Type B pancreatic cell (in vitro differentiated cells): ENCODE measurements at regions not wholly inside any gene's neighbourhood (a gene's known extent, or its start where the extent isn't known, plus 50 kb on each side); places are given as distances from the start of the nearest gene placed in this dataset.

ENCODE experiments used
- DNase-seq: peaks from one replicate; pipeline ENCODE4 v3.0.0; 2021; ENCODE audit warnings: mixed read lengths; ENCODE audit not compliant: unreplicated experiment; ENCODE audit errors: extremely low spot score
- H3K27ac Mint-ChIP-seq: 2 replicates; pipeline ENCODE4 v1.8.0; 2021; ENCODE audit warnings: mild to moderate bottlenecking, mixed read lengths
- H3K27me3 Mint-ChIP-seq: 2 replicates; pipeline ENCODE4 v1.8.0; 2021; ENCODE audit warnings: mixed read lengths
- H3K36me3 Mint-ChIP-seq: 2 replicates; pipeline ENCODE4 v1.8.0; 2021; ENCODE audit warnings: mixed read lengths
- H3K4me1 Mint-ChIP-seq: one replicate; pipeline ENCODE4 v1.8.0; 2021; ENCODE audit warnings: mixed read lengths; ENCODE audit not compliant: unreplicated experiment
- H3K4me3 Mint-ChIP-seq: 2 replicates; pipeline ENCODE4 v1.8.0; 2021; ENCODE audit warnings: mild to moderate bottlenecking, mixed read lengths
- H3K9me3 Mint-ChIP-seq: 2 replicates; pipeline ENCODE4 v1.8.0; 2021; ENCODE audit warnings: mixed read lengths
- CTCF ChIP-seq: fragments of 200-600 bp; sonication (generic); conservative IDR thresholded peaks from 2 replicates; pipeline ENCODE4 v1.5.0; 2021; ENCODE audit warnings: antibody characterized with exemption, mild to moderate bottlenecking

- peaks cover 30% of the 10 kb centered on the region for H3K4me1 Mint-ChIP-seq
- no peaks in the 10 kb centered on the region for H3K36me3 Mint-ChIP-seq
- H3K4me3 Mint-ChIP-seq, result no peak overlapping the region
These were observed 152.4 kb upstream of the FRMD4B start for GRCh38 chr3:69538281-69538680.

GRCh38 chr3:69536306-69537020 is 150.6 kb upstream of the FRMD4B start:
- Mint-ChIP-seq H3K9me3 (no peaks in the 10 kb centered on the region), H3K4me3 (no peak overlapping the region), H3K4me1 (peaks cover 39% of the 10 kb centered on the region), H3K36me3 (no peaks in the 10 kb centered on the region), H3K27ac (no peak overlapping the region), H3K27me3 (peaks cover 30% of the 10 kb centered on the region)
- DNase-seq, result no peak
- TF ChIP-seq CTCF, result no peak

More at GRCh38 chr3:69538281-69538680, 152.4 kb upstream of the FRMD4B start:
- H3K27ac Mint-ChIP-seq, result no peak overlapping the region
- no peak for DNase-seq
- H3K27me3 Mint-ChIP-seq, result peaks cover 40% of the 10 kb centered on the region
- H3K9me3 Mint-ChIP-seq, result no peaks in the 10 kb centered on the region
- TF ChIP-seq CTCF, result no peak

DNA sequence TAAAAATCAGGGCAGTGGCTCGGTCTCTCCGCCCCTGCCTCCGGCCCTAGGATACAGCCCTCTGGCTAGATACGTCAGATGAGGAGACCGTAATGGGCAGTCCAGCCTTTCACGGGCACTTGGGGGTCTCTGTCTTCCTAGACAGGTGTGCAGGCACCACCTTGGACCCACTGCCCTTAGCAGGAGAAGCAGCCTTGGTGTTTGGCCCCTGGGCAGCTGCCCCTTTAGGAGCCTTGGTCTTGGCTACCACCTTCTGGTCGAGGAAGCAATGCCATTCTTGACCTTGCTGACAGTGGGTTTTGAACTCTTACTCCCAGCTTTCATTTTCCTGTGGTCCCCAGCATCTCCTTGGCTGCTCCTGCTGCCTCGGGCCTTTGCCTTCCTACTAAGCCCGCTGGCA is 149.7 kb upstream of the FRMD4B start:
- no peak overlapping the region for H3K27ac Mint-ChIP-seq
- H3K4me1 Mint-ChIP-seq, result peaks cover 30% of the 10 kb centered on the region
- H3K4me3 Mint-ChIP-seq, result no peak overlapping the region
- H3K36me3 Mint-ChIP-seq, result no peaks in the 10 kb centered on the region
- peaks cover 21% of the 10 kb centered on the region for H3K27me3 Mint-ChIP-seq
- no peak for TF ChIP-seq CTCF
- H3K9me3 Mint-ChIP-seq, result no peaks in the 10 kb centered on the region
- no peak for DNase-seq

DNA sequence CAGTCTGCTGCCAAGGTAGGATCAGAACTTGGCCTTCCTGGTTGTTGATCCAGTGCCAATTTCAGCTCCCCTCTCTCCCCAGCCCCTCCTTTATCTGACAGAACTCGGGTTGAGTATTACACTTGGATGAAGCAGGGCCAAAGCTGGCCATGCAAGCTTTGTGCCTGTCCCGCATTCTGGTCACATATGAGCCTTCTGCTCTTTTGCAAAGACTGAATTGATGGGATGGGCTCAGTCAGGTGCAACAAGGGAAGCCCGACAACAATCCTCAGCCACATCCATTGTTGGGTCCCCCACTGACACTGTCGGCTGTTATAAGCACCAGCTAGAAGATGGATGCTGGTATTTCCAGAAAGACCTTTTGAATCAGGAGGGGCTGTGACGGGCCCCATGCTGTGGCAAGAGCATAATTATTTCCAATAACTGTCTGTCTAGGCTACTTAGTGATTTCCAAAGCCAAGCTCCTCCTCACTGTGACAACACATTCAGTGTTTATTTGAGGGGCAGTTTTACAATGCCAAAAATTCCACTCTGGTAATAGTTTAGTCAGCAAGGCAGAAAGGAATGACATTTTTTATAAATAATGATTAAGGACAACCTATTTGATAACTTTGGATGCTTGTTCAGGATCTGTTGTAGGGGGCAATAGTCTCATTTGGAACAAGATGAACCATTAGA is 146.8 kb upstream of the FRMD4B start:
- no peak overlapping the region for H3K27ac Mint-ChIP-seq
- TF ChIP-seq CTCF, result no peak
- peaks cover 3% of the 10 kb centered on the region for H3K36me3 Mint-ChIP-seq
- peaks cover 13% of the 10 kb centered on the region for H3K27me3 Mint-ChIP-seq
- DNase-seq, result no peak
- H3K4me3 Mint-ChIP-seq, result no peak overlapping the region
- H3K4me1 Mint-ChIP-seq, result peaks cover 22% of the 10 kb centered on the region
- H3K9me3 Mint-ChIP-seq, result no peaks in the 10 kb centered on the region

GRCh38 chr3:69531576-69532546 is 146.0 kb upstream of the FRMD4B start:
- H3K36me3 Mint-ChIP-seq, result peaks cover 3% of the 10 kb centered on the region
- DNase-seq, result no peak
- H3K4me3 Mint-ChIP-seq, result no peak overlapping the region
- H3K9me3 Mint-ChIP-seq, result no peaks in the 10 kb centered on the region
- peaks cover 10% of the 10 kb centered on the region for H3K27me3 Mint-ChIP-seq
- TF ChIP-seq CTCF, result no peak
- peaks cover 24% of the 10 kb centered on the region for H3K4me1 Mint-ChIP-seq
- H3K27ac Mint-ChIP-seq, result no peak overlapping the region
